ENCODE measurements at regions not wholly inside any gene's neighbourhood (a gene's known extent, or its start where the extent isn't known, plus 50 kb on each side); places are given as distances from the start of the nearest gene placed in this dataset.

- 0% methylated on average over 3 of the region's 3 CpGs for WGBS (ENCODE audit: insufficient coverage, low coverage, missing lambda C conversion rate)
- Histone ChIP-seq H4K20me1 (replicated peaks; ENCODE audit: control insufficient read depth, insufficient read depth, low read length) (no peaks in the 10 kb centered on the region), H3K9ac (ENCODE audit: insufficient read depth in 1 of 2, low read depth in 2 of 2, low read length in 2 of 2) (no peak overlapping the region), H3K4me3 (no peak overlapping the region), H3K4me1 (replicated peaks in 1 of 2; ENCODE audit: control insufficient read depth in 2 of 2, insufficient read depth in 2 of 2, low read length in 2 of 2) (no peaks in the 10 kb centered on the region), H3K36me3 (ENCODE audit: control insufficient read depth, insufficient read depth, low read length) (no peaks in the 10 kb centered on the region), H2AFZ (ENCODE audit: low read depth, low read length) (no peak overlapping the region), H3K9me3 (replicated peaks; ENCODE audit: control insufficient read depth, insufficient read depth, low read depth, low read length) (no peaks in the 10 kb centered on the region), H3K79me2 (ENCODE audit: control insufficient read depth, insufficient read depth, low read length) (no peaks in the 10 kb centered on the region), H3K9me1 (ENCODE audit: control insufficient read depth, insufficient read depth, low read length) (no peaks in the 10 kb centered on the region), H3K27ac (ENCODE audit: extremely low read depth, low read depth, low read length) (no peak overlapping the region), H3K27me3 (ENCODE audit: control insufficient read depth in 2 of 2, insufficient read depth in 2 of 2, low read length in 2 of 2) (no peaks in the 10 kb centered on the region), H3K4me2 (ENCODE audit: insufficient read depth, low read length) (no peak overlapping the region)
- BruUV-seq (replicated peaks), result no TSS peak
- DNase-seq (ENCODE audit: extremely low read depth in 1 of 4, low spot score in 3 of 4) (no peak), ATAC-seq (no peak), FAIRE-seq (no peak)
- in situ Hi-C loops (cut with MboI) (no loop called here), intact Hi-C loops (cut with micrococcal nuclease) (no loop called here)
- ChIA-PET POLR2A (no interaction called here), CTCF (ENCODE audit: low intra/inter-chr PET ratio) (no interaction called here)
- TF ChIP-seq RBM14 (IDR thresholded peaks at IDR 0.05; ENCODE audit: borderline replicate concordance, insufficient read depth, low read depth, low read length) (no peak), TFE3 (CRISPR knock-in tag; IDR thresholded peaks at IDR 0.05) (peak; percentile 83), HNRNPK (IDR thresholded peaks at IDR 0.05; ENCODE audit: low read depth, low read length, poor library complexity, severe bottlenecking) (no peak)
Observed at GRCh38 chr2:82128051-82128450, 1823.5 kb upstream of the LRRTM1 start.

- DNase-seq (ENCODE audit: extremely low read depth in 1 of 4, low spot score in 3 of 4) (peak in 1 of 4 experiments; percentile 5), ATAC-seq (no peak), FAIRE-seq (no peak)
- POLR2A ChIA-PET, result no interaction called here
- in situ Hi-C loops (cut with MboI), result no loop called here
- Histone ChIP-seq H3K9me3 (replicated peaks; ENCODE audit: control insufficient read depth, insufficient read depth, low read depth, low read length) (no peaks in the 10 kb centered on the region; the same call in 1 of the 2 replicates), H3K27me3 (ENCODE audit: control insufficient read depth in 2 of 2, insufficient read depth in 2 of 2, low read length in 2 of 2) (no peaks in the 10 kb centered on the region), H3K27ac (ENCODE audit: extremely low read depth, low read depth, low read length) (no peak overlapping the region), H3K9ac (ENCODE audit: insufficient read depth in 1 of 2, low read depth in 2 of 2, low read length in 2 of 2) (no peak overlapping the region), H3K79me2 (ENCODE audit: control insufficient read depth, insufficient read depth, low read length) (no peaks in the 10 kb centered on the region), H2AFZ (ENCODE audit: low read depth, low read length) (no peak overlapping the region), H4K20me1 (replicated peaks; ENCODE audit: control insufficient read depth, insufficient read depth, low read length) (no peaks in the 10 kb centered on the region), H3K4me1 (replicated peaks in 1 of 2; ENCODE audit: control insufficient read depth in 2 of 2, insufficient read depth in 2 of 2, low read length in 2 of 2) (no peaks in the 10 kb centered on the region), H3K9me1 (ENCODE audit: control insufficient read depth, insufficient read depth, low read length) (no peaks in the 10 kb centered on the region), H3K4me3 (no peak overlapping the region), H3K36me3 (ENCODE audit: control insufficient read depth, insufficient read depth, low read length) (no peaks in the 10 kb centered on the region), H3K4me2 (ENCODE audit: insufficient read depth, low read length) (no peak overlapping the region)
- BruUV-seq (replicated peaks), result no TSS peak
- WGBS (ENCODE audit: insufficient coverage, low coverage, missing lambda C conversion rate), result 0% methylated on average over 3 of the region's 3 CpGs
- CTCF ChIA-PET (ENCODE audit: low intra/inter-chr PET ratio), result no interaction called here
- TF ChIP-seq ZC3H4 (CRISPR knock-in tag; IDR thresholded peaks at IDR 0.05; ENCODE audit: borderline replicate concordance), result no peak
- no peak for TF ChIP-seq BCOR (IDR thresholded peaks at IDR 0.05)
- intact Hi-C loops (cut with micrococcal nuclease), result no loop called here
Observed at GRCh38 chr2:82124629-82125028, 1820.1 kb upstream of the LRRTM1 start.
